ENCODE measurements at regions not wholly inside any gene's neighbourhood (a gene's known extent, or its start where the extent isn't known, plus 50 kb on each side); places are given as distances from the start of the nearest gene placed in this dataset.

GRCh38 chr10:9157656-9158055 is 1103.2 kb downstream of the GATA3 start:
- DNase-seq (no peak), ATAC-seq (no peak)
- H3K4me3 ChIP-seq (ENCODE audit: low read length), result no peak overlapping the region
- Mint-ChIP-seq H3K27ac (no peak overlapping the region), H3K4me1 (no peaks in the 10 kb centered on the region), H3K27me3 (ENCODE audit: low read depth in 2 of 2) (peaks cover 6 to 27% of the 10 kb centered on the region in 2 donors), H3K4me3 (no peak overlapping the region), H3K36me3 (no peaks in the 10 kb centered on the region), H3K9me3 (no peaks in the 10 kb centered on the region)
- no peaks in the 10 kb centered on the region for H3K4me1 ChIP-seq (ENCODE audit: control insufficient read depth, insufficient read depth, low read length)
- H3K27ac ChIP-seq (ENCODE audit: low read length), result no peak overlapping the region
- TF ChIP-seq, protein P1, sequence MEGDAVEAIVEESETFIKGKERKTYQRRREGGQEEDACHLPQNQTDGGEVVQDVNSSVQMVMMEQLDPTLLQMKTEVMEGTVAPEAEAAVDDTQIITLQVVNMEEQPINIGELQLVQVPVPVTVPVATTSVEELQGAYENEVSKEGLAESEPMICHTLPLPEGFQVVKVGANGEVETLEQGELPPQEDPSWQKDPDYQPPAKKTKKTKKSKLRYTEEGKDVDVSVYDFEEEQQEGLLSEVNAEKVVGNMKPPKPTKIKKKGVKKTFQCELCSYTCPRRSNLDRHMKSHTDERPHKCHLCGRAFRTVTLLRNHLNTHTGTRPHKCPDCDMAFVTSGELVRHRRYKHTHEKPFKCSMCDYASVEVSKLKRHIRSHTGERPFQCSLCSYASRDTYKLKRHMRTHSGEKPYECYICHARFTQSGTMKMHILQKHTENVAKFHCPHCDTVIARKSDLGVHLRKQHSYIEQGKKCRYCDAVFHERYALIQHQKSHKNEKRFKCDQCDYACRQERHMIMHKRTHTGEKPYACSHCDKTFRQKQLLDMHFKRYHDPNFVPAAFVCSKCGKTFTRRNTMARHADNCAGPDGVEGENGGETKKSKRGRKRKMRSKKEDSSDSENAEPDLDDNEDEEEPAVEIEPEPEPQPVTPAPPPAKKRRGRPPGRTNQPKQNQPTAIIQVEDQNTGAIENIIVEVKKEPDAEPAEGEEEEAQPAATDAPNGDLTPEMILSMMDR (IDR thresholded peaks at IDR 0.05), result no peak
- 84% methylated on average over 2 of the region's 3 CpGs for WGBS (ENCODE audit: insufficient coverage)
- no peaks in the 10 kb centered on the region for H3K36me3 ChIP-seq (ENCODE audit: control insufficient read depth, insufficient read depth, low read length)
- peaks cover 4% of the 10 kb centered on the region for H3K9me3 ChIP-seq (ENCODE audit: control insufficient read depth, insufficient read depth, low read length)
- H3K27me3 ChIP-seq (ENCODE audit: control insufficient read depth, insufficient read depth, low read length), result no peaks in the 10 kb centered on the region
- intact Hi-C loops (cut with micrococcal nuclease), result no loop called here

DNA sequence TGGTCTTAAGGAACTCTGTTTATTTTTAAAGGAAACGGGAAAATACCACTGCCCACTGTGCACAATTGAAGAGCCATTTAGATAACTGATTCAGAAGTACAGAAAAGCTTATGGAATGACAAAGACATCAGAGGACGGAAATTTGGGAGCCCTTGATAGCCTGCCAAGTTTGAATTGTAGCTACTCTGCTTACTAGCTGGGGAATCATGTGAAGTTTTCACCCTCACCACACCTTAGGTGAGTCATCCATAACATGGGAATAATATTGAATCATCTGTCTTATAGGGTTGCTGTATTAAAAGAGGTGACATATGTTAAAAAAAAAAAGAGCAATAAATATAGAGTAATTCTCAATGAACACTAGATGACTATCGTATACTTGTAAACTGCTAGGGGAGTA is 1104.2 kb downstream of the GATA3 start:
- intact Hi-C loops (cut with micrococcal nuclease), result no loop called here
- no peaks in the 10 kb centered on the region for H3K27me3 ChIP-seq (ENCODE audit: control insufficient read depth, insufficient read depth, low read length)
- Mint-ChIP-seq H3K9me3 (peaks cover 0 to 3% of the 10 kb centered on the region in 2 donors), H3K36me3 (no peaks in the 10 kb centered on the region), H3K4me1 (no peaks in the 10 kb centered on the region), H3K4me3 (no peak overlapping the region), H3K27ac (no peak overlapping the region), H3K27me3 (ENCODE audit: low read depth in 2 of 2) (peaks cover 6 to 27% of the 10 kb centered on the region in 2 donors)
- no peaks in the 10 kb centered on the region for H3K36me3 ChIP-seq (ENCODE audit: control insufficient read depth, insufficient read depth, low read length)
- H3K4me3 ChIP-seq (ENCODE audit: low read length), result no peak overlapping the region
- no peak overlapping the region for H3K27ac ChIP-seq (ENCODE audit: low read length)
- no peak for ATAC-seq
- no peaks in the 10 kb centered on the region for H3K4me1 ChIP-seq (ENCODE audit: control insufficient read depth, insufficient read depth, low read length)
- H3K9me3 ChIP-seq (ENCODE audit: control insufficient read depth, insufficient read depth, low read length), result peaks cover 4% of the 10 kb centered on the region
- no peak for DNase-seq
- TF ChIP-seq, protein P1 (IDR thresholded peaks at IDR 0.05), result no peak
- 92% methylated on average over 1 of the region's 3 CpGs for WGBS (ENCODE audit: insufficient coverage)

- TF ChIP-seq, protein P1 (IDR thresholded peaks at IDR 0.05), result no peak
- H3K4me3 ChIP-seq (ENCODE audit: low read length), result no peak overlapping the region
- no peaks in the 10 kb centered on the region for H3K27me3 ChIP-seq (ENCODE audit: control insufficient read depth, insufficient read depth, low read length)
- no peaks in the 10 kb centered on the region for H3K4me1 ChIP-seq (ENCODE audit: control insufficient read depth, insufficient read depth, low read length)
- intact Hi-C loops (cut with micrococcal nuclease), result no loop called here
- Mint-ChIP-seq H3K9me3 (peaks cover 0 to 3% of the 10 kb centered on the region in 2 donors), H3K27ac (no peak overlapping the region), H3K27me3 (ENCODE audit: low read depth in 2 of 2) (peaks cover 6 to 17% of the 10 kb centered on the region in 2 donors), H3K4me3 (no peak overlapping the region), H3K4me1 (no peaks in the 10 kb centered on the region), H3K36me3 (no peaks in the 10 kb centered on the region)
- DNase-seq (no peak), ATAC-seq (no peak)
- H3K9me3 ChIP-seq (ENCODE audit: control insufficient read depth, insufficient read depth, low read length), result peaks cover 4% of the 10 kb centered on the region
- no peaks in the 10 kb centered on the region for H3K36me3 ChIP-seq (ENCODE audit: control insufficient read depth, insufficient read depth, low read length)
- WGBS (ENCODE audit: insufficient coverage), result 78% methylated on average over 2 of the region's 2 CpGs
- H3K27ac ChIP-seq (ENCODE audit: low read length), result no peak overlapping the region
Measured at GRCh38 chr10:9160275-9160674, 1105.8 kb downstream of the GATA3 start.

- Mint-ChIP-seq H3K4me1 (peaks cover 0 to 5% of the 10 kb centered on the region in 2 donors), H3K36me3 (no peaks in the 10 kb centered on the region), H3K27me3 (ENCODE audit: low read depth in 2 of 2) (peaks cover 0 to 2% of the 10 kb centered on the region in 2 donors), H3K27ac (no peak overlapping the region), H3K9me3 (peaks cover 0 to 3% of the 10 kb centered on the region in 2 donors), H3K4me3 (no peak overlapping the region)
- no peaks in the 10 kb centered on the region for H3K27me3 ChIP-seq (ENCODE audit: control insufficient read depth, insufficient read depth, low read length)
- H3K27ac ChIP-seq (ENCODE audit: low read length), result no peak overlapping the region
- peaks cover 4% of the 10 kb centered on the region for H3K9me3 ChIP-seq (ENCODE audit: control insufficient read depth, insufficient read depth, low read length)
- intact Hi-C loops (cut with micrococcal nuclease), result no loop called here
- no peaks in the 10 kb centered on the region for H3K4me1 ChIP-seq (ENCODE audit: control insufficient read depth, insufficient read depth, low read length)
- WGBS (ENCODE audit: insufficient coverage), result 68% methylated on average over 2 of the region's 2 CpGs
- TF ChIP-seq, protein P1 (IDR thresholded peaks at IDR 0.05), result no peak
- DNase-seq (no peak), ATAC-seq (no peak)
- H3K4me3 ChIP-seq (ENCODE audit: low read length), result no peak overlapping the region
- H3K36me3 ChIP-seq (ENCODE audit: control insufficient read depth, insufficient read depth, low read length), result no peaks in the 10 kb centered on the region
Measured at GRCh38 chr10:9163699-9164098, 1109.2 kb downstream of the GATA3 start.
